T-helper 22 cell (primary cell): ENCODE measurements at regions not wholly inside any gene's neighbourhood (a gene's known extent, or its start where the extent isn't known, plus 50 kb on each side); places are given as distances from the start of the nearest gene placed in this dataset.

Experiments used
- DNase-seq: peaks from one replicate; pipeline ENCODE4 v3.0.0-alpha.2; 2020; ENCODE audit warnings: low read depth

DNA sequence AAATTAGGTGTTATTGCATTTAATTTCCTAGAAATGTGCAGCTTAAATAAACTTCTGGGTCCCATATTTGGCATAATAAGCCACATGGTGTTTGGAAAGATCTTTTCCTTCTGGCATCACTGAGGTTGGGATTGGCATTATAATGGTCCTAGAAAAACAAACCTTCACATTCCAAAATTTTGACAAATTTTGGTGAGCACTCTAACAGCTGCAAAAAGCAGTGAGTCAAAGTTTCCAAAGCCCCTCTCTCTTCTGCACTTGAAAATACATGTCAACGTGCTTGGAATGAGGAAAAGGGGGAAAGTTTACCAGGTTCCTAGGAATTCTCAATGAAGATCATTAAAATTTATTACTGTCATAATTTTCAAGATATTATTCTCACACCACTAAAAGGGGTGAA lies 77.8 kb upstream of the STK17B start:
- DNase-seq, result no peak

DNA sequence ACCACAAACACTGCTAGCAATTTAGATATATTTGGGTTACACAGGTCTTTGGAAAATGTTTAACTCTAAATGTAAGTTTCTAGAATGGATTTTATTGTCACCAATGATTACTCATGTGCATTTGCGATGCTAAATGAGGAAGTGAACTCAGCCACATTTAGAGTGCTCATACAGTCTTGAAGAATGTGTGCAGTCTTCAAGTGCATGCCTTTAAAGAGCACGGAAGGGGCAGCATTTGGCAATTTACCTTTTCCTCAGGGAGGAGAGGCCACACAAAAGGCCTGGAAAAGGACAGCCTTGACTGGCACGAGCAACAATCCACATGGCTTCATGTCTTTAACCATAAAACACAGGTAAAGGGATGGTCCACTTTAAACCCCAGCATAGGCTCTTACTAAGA lies 78.5 kb upstream of the STK17B start:
- no peak for DNase-seq

DNA sequence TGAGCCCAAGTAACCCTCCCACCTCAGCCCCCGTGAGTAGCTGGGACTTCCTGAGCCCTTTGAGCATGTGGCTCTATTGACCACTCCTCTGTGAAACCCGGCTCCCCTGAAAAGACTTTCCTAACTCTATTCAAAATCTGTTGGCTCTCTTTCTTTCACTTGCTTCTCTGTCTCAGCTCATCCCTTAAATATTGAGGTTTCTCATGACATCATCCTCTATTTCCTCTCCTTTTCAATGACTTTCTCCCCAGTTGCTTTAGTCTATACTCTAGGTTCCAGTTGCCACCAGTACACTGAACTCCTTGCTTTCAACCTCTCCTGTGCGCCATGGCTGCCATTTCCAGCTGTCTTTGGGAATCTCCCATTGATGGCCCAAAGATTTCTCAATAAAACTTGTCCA lies 79.8 kb upstream of the STK17B start:
- DNase-seq, result no peak

DNA sequence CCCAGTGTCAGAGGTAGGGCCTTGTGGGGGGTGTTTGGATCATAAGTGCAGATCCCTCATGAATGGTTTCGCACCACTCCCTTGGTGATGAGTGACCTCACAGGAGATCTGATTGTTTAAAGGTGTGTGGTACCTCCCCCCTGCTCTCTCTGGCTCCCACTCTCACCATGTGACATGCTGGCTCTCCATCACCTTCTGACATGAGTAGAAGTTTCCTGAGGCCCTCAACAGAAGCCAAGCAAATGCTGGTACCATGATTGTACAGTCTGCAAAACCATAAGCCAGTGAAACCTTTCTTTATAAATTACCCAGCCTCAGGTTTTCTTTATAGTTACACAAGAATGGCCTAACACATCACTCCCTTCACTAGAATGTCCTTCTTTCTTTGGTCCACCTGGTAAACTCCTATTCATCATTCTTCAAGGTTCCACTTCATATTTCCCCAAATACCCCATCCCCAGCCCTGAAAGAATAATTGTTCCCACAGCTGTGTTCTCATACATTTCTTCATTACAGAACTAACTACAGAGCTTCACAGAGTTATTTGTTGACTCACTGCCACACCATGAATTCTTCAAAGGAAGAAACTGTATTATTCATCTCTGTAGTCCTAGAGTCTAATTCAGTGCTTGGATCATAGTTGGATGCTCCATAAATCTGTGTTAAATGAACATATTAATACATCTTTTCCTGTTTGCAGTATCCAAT lies 81.2 kb upstream of the STK17B start:
- no peak for DNase-seq

DNA sequence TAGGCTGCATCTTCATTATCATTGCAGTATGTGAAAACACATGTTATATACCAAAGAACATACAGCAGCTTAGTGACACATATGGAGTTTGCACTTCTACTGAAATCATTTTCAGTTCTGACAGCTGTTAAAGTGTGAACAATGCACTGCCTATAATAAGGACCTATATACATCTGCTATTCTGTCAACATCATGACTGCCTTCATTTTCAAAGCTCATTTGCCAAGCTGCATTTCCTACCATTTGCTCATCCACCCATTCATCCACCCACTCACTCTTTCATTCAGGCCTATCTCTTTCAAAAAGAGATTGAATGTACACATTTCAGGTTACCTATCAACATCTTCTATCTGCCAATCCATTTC lies 81.7 kb upstream of the STK17B start:
- no peak for DNase-seq

DNA sequence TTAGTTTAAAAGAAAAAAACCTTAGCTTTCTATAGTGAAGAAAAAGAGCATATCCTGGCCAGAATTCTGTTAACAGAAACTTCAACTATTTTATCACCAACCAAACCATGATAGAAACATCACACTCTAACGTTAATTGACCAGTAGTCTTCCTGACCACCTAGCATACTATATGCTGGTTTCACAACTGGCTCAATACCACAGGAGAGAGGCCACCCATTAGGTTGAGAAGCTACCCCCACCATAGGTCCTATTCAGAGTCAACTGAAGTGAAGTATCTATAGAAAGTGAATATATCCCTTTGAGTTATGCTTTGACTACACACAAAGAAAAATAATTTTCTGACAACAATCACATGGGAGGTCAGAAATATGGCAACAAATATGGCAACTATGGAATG lies 85.2 kb upstream of the STK17B start:
- no peak for DNase-seq

DNA sequence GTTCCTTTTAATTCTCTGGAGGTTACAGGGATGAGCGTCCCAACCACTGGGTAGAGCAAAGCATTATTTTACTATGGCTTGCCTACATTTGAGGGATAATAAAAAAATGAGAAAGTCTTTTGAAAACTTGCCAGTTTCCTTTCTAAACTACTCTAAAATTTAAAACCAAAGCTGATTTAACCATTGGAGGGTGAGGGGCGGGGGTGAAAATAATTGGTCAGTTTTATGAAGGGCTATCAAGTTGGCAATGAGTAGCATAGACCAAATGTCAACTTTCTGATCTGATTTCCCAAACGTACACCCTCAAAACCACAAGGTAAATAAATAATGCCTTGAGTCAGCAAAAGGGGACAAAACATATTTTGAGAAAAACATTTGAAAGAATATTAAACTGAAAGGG lies 85.7 kb upstream of the STK17B start:
- DNase-seq, result no peak

DNA sequence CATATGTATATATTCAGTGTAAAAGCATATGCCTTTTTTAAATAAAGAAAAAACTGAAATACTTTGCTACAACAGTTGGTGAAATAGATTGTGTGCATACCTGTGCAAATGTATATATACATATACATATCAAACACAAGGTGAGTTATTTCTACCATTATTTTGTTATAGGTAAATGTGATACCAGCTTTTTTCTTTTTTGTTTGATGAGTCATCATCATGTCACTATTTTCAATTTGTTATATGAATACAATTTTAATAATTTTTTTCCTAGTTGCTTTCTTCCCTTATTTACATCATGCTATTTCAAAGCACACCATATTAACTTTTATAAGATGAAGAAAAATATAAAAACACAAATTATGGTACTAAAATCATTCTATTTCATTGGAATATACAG lies 87.0 kb upstream of the STK17B start:
- no peak for DNase-seq

DNA sequence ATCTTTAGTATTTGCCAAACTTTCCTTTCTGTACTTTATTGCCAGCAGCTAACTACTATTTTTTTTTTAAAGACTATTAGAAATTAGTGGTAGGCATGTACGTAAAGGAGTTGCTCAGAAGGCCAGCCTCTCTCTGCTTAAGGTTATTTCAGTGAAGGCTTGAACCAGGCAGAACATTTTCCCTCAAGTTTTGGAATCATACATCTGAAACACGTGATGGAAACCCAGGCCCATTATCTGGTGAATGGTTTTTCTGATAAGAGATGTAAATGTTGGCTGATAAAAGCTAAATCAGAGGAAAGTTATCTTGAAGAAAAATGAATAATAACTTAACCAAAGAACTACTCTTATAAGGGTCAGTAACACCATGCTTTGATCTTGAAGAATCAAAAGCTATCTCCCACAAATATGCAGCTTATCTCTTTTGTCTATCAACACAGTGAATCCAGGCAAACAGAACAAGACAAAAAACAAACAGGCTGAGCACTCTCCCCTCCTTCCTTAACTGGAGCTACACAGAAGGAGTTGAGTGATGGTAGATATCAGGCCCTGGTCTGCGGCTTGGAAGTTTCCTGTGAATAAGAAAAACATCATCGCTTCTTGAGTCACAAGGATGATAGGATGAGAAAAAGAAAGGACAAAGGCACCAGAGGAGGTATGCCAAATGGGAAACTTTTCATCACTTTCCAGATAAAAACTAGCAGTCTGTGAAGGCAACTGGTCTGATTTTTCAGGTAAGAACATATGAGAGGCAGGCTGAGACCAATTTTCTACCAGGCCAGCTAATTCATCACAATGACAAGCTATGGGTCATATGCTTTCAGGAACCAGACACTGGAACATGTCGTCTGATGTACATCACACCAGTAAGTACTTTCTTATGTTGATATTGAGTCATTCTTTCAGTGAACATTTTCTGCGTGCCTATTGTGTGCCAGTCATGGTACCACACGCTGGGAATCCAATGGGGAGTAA lies 88.4 kb upstream of the STK17B start:
- peak; percentile 45 for DNase-seq

DNA sequence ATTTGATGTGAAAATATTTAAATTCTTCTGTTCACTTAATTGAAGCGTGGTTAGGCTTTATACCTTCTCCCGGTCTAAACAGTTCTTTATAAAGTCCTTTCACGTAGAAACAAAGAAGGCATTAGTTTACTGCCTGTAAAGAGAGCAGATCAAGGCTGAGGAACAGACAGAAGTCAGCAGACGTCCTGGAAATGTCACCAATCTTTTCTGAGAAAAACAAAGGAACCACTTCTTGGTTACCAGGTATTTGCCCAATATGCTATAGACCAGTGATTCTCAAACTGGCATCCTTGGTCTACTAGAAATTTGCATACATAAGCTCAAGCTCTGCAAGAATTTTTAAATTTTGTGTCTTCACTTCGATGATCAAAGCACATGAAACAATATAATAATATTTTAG lies 89.2 kb upstream of the STK17B start:
- no peak for DNase-seq

DNA sequence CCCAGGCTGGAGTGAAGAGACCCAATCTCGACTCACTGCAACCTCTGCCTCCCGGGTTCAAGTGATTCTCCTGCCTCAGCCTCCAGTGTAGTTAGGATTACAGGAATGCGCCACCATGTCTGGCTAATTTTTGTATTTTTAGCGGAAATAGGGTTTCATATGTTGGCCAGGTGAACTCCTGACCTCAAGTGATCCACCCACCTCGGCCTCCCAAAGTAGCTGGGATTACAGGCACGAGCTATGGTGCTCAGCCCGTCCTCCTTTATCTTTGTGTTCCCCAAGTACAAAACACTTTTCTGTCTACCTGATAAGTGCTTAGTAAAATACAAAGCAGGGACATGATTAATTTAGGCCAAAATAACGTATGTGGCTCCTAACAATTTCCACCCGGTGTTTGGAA lies 91.2 kb upstream of the STK17B start:
- DNase-seq, result no peak

DNA sequence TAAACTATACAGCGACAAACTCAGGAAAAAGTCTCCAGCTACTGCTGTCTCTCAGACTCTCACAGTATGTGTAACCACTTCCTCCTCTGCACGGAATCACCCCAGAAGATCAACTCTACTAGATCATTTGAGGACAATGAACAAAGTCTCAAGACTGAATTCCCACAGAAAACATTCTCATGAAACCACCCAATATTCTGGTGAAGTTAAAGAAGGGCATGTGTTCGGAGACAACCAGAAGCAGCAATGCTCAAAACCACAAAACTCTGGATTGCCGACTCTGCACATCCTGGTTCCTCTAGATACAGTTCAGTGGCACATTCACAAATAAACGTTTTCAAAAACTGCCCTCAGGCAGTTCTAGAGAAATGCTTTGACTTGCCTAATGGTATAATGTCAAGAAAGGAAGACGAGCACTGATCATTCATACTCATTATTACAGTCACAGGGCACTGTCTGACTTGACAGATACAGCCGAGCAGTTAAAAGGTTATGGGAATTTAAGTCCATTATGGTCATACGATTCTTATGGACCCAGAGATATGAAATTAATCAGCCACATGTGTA lies 91.9 kb upstream of the STK17B start:
- peak; percentile 46 for DNase-seq

DNA sequence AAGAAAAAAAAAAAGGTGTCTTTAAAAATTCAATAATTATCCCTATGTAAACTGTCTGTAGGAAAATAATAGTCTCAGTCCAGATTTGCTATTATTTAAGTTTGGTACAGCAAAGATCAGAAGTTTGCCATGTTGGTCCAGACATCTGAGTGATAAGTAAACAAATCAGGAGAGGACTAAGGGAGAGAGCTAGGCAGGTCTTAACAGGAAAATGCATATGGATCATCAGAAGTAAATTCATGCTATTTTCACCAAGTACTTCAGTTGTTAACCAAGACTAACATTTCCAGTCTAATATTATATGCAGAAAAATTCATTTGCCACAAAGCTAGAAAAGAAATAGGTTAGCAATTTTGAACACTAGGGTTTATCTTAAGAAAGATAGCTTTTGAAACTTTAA lies 95.0 kb upstream of the STK17B start:
- DNase-seq, result no peak

DNA sequence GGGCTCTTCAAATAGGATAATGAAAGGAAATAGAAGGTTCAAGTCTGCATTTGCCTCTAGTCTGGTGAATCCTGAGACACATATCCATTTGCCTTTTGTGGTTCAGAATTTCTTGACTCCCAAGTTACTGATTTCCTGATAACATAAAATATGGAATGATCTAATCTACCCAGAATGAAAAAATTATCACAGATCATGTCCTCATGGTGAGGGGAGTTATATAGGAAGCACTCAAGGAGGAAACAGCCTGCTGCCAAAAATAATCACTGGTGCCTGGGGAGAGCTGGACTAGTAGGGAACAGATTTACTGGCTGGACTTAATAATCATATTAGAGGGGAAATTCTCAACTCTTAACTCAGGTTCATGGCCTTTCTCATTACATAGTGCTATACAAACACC lies 95.5 kb upstream of the STK17B start:
- DNase-seq, result no peak

DNA sequence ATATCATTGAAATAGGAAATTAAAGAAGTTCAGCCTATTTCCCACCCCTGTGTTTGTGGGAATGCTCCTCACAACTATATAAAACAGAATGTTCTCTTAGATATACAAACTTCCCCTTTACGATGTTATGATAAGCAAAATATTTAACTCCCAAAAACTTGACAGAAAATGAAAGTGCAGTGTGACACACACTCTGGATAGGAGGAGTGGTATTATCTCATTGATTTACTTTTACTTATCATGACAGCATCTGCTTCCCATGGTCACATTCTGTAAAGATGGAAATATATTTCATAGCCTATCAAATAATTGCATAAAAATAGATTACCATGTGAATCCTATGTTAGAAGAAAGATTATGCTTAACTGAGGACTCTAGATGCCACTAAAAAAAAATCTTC lies 96.6 kb upstream of the STK17B start:
- DNase-seq, result no peak

DNA sequence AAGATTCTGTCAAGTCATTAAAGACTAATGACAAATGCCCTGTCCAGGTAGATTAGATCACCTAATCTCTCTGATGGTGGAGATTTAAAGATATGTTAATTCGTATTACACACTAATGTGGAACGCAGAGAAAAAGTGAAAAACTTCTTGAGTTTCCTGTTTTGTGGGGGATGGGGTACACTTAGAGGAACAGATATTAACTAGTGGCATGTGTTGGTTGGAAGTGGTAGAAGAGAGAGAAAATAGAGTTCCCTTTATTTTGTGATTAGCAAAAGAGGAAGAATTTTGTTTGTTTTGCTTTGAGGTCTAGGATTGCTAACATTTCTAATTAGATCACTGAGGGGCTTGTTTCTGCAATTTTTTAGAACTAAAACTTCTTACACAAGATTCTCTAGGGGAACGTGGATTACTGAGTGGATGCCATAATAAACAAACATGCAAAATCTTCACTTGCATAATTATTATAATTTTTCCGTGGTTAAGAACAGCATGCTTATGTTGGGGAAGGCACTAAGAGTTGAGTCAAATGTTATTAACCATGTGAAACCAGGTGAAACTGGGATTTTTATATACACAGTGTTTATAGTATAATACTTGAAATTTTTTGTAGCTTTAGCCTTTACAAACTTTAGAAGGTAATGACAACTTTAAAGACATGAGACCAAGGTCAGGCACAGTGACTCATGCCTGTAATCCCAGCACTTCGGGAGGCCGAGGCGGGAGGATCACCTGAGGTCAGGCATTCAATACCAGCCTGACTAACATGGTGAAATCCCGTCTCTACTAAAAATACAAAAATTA lies 97.4 kb upstream of the STK17B start:
- no peak for DNase-seq

DNA sequence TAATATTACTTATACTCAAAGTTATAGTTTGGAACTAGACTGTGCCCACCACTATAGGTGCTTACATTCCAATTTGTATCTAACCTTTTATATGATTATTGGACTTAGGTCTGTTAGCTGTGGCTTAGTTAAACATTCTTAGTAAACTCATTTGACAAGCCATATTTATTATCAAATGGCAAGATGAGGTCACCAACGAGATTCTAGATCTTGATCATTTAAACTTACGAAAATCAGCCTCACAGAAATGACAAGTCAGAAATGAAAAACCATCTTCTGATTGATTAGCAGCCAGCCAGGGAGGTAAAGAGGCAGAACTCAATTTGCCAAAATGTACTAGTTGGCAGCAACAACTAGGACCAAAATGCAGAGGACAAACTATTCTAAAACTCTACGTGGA lies 100.4 kb upstream of the STK17B start:
- DNase-seq, result no peak

DNA sequence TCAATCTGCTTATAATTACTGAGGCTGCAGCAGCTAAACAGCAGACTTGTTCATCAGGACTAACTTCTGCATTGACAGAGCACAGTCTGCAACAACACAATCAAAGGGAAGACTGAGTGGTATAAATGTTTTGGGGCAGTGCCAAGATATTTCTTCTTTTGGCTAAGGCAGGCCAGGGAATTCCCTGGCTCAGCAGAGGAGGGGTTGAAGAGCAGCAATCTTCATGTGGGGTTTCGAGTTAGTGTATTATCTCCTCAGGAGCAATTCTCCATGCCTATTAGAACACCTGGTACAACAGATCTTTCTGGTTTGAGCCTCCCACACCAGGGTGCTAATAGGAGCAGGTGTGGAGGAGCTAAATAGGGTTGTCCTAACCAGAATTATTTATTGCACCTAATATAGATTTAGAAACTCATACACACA lies 103.0 kb upstream of the STK17B start:
- DNase-seq, result peak; percentile 27

DNA sequence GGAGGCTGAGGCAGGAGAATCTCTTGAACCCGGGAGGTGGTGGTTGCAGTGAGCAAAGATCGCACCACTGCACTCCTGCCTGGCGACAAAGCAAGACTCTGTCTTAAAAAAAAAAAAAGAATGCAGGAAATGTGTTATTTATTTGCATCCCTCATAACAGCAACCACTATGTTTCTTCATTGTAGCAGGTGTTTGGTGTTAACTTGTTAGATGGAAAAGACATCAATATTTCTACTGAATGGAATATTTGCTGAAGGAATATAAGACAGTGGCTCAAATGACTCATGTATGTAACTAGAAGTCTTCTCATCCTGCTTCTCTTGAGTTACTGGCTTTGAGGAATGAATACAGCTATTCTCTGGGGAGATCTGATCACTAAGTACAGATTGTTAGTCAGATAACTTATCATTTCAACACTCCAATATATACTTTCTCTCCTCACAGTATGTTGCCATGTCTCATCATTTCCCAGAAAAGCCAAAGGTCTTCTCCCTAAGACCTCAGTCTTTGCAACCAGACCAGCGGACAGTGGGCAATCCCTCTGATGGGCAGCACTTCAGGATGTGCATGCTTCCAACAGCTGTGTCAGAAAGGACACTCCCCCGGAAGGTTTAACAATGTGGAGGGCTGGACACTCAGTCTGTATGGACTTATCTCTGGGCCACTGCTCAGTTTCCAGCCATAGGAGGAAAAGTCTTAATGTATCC lies 104.4 kb upstream of the STK17B start:
- no peak for DNase-seq

DNA sequence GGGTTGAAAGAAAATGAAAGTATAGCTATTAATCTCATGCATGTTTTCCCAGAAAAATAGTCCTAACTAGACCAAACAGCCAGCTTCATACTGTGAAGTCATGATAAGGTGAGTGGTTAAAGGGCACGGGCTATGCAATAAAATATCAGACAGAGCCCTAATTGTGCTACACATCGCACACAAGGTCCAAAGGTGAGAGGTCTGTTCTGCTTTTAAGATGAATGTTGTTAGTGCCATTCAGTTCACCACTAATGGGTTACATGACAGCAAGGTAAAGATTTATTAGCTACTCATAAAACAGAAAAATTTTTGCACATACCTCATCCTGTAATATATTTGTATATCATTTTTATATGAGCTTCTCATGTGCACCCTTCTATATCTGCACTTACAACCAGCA lies 105.0 kb upstream of the STK17B start:
- no peak for DNase-seq

DNA sequence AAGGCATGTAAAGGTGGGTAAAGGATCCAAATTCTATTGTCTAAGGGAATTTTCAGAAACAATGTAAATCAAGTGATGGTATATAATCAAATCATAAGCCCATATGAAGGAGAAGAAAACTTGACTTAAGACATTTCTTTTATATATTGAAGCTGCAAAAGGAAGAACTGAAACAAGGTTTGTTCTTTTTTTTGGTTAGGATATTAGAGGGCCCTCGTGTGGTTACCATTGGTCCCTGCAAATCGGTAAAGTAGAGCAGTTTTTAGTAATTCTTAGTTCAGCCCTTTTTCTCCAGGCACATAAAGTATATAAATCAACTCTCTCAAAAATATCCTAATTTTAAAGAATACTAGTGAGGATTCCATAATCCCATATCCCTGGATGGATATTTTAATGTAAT lies 105.6 kb upstream of the STK17B start:
- no peak for DNase-seq

DNA sequence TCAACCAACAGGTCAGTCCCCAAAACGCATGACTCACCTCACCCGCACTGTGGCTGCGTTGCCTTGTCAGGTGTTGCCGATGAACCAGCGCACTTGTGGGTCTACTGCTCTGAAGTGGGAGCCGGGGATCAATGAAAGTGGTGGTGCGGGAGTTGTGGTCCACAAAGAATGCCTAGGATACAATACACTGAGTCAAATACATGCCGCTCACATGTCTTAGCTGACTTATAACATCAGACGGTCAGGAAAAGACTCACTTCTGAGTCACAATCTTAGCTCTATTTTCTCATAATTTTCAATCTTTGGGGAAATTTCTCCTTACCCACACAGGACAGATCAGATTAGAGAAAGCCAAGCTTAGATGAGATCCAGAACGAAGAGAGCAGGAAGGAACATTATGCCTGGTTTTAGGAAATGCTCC lies 107.1 kb upstream of the STK17B start:
- peak; percentile 25 for DNase-seq
